NT2/D1 (cell line): ENCODE measurements at regions not wholly inside any gene's neighbourhood (a gene's known extent, or its start where the extent isn't known, plus 50 kb on each side); places are given as distances from the start of the nearest gene placed in this dataset.
"Not testable (repeated sequence)": the region's sequence is repeated elsewhere in the genome, so short reads cannot be mapped to it uniquely, and the experiment has no call there.

Experiments
- DNase-seq: peaks from one replicate; pipeline ENCODE4 v3.0.0-alpha.2; 2011; ENCODE audit warnings: low read depth, low spot score
- H3K27me3 ChIP-seq: 2 replicates; pipeline ENCODE4 v1.6.0; 2011; ENCODE audit warnings: mild to moderate bottlenecking; ENCODE audit not compliant: insufficient read length, insufficient read depth
- H3K36me3 ChIP-seq: 2 replicates; pipeline ENCODE4 v1.6.1; 2011; ENCODE audit warnings: mild to moderate bottlenecking, low read length, mixed read lengths; ENCODE audit not compliant: insufficient read depth, insufficient read length
- H3K4me1 ChIP-seq: 2 replicates; pipeline ENCODE4 v1.5.1; 2011; ENCODE audit not compliant: insufficient read depth, insufficient read length
- H3K4me3 ChIP-seq: 2 replicates; pipeline ENCODE4 v1.5.1; 2011; ENCODE audit warnings: low read depth; ENCODE audit not compliant: insufficient read length
- H3K9ac ChIP-seq: 2 replicates; pipeline ENCODE4 v1.6.0; 2011; ENCODE audit warnings: low read depth; ENCODE audit not compliant: insufficient read length
- H3K9me3 ChIP-seq: 2 replicates; pipeline ENCODE4 v1.5.1; 2011; ENCODE audit warnings: mild to moderate bottlenecking, low read length; ENCODE audit not compliant: insufficient read depth
- SUZ12 ChIP-seq: IDR thresholded peaks from 2 replicates; pipeline ENCODE4 v1.6.1; 2011; ENCODE audit not compliant: insufficient read length, insufficient read depth; ENCODE audit errors: extremely low read depth
- YY1 ChIP-seq: IDR thresholded peaks from 2 replicates; pipeline ENCODE4 v1.6.1; 2011; ENCODE audit not compliant: insufficient read length, insufficient read depth
- ZNF274 ChIP-seq: IDR thresholded peaks from 2 replicates; pipeline ENCODE4 v1.6.1; 2011; ENCODE audit warnings: mild to moderate bottlenecking, low read depth, low read length

DNA sequence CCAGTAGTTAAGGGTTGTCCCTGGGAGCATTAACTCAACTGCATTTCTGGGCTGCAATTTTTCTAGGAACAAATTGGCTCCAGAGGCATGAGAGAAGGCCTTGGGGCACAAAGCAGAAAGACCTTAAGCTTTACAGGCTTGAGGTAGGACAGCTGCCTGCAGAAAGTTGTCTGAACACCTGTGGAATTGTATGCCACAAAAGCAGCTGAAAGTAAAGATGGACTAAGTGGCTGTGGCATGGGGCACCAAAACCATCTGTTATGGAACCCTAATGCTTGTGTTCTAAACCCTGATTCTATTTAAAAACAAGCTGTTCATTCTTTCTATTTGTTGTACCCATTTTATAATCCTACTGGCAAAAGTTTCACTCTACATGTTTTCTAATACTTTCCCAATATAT is 515.2 kb downstream of the GLUD2 start:
- TF ChIP-seq SUZ12: no peak
- no peak for TF ChIP-seq YY1
- no peak for TF ChIP-seq ZNF274
- H3K9me3 ChIP-seq: no peaks in the 10 kb centered on the region
- no peaks in the 10 kb centered on the region for H3K4me1 ChIP-seq
- H3K27me3 ChIP-seq: no peaks in the 10 kb centered on the region
- H3K9ac ChIP-seq: no peak overlapping the region
- no peak for DNase-seq
- H3K36me3 ChIP-seq: no peaks in the 10 kb centered on the region
- no peak overlapping the region for H3K4me3 ChIP-seq

DNA sequence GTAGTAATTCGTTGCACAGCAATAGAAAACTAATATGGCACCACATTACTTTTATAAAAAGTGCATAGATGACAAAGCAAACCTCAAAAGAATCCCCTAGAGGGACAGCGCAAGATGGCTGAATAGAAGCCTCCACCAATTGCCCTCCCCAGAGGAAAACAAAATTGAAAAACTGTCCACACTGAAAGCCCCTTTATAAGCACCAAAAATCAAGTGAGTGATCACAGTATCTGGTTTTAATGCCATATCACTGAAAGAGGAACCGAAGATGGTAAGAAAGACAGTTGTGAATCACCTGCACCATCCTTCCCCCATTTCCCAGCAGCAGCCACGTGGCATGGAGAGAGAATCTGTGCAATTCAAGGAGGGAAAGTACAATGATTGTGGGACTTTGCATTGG is 522.2 kb downstream of the GLUD2 start:
- Histone ChIP-seq H3K4me3 (no peak overlapping the region), H3K9me3 (no peaks in the 10 kb centered on the region; the same call in 1 of the 2 replicates), H3K36me3 (no peaks in the 10 kb centered on the region), H3K4me1 (no peaks in the 10 kb centered on the region), H3K9ac (no peak overlapping the region), H3K27me3 (no peaks in the 10 kb centered on the region)
- TF ChIP-seq YY1 (no peak), SUZ12 (no peak), ZNF274 (no peak)
- no peak for DNase-seq

DNA sequence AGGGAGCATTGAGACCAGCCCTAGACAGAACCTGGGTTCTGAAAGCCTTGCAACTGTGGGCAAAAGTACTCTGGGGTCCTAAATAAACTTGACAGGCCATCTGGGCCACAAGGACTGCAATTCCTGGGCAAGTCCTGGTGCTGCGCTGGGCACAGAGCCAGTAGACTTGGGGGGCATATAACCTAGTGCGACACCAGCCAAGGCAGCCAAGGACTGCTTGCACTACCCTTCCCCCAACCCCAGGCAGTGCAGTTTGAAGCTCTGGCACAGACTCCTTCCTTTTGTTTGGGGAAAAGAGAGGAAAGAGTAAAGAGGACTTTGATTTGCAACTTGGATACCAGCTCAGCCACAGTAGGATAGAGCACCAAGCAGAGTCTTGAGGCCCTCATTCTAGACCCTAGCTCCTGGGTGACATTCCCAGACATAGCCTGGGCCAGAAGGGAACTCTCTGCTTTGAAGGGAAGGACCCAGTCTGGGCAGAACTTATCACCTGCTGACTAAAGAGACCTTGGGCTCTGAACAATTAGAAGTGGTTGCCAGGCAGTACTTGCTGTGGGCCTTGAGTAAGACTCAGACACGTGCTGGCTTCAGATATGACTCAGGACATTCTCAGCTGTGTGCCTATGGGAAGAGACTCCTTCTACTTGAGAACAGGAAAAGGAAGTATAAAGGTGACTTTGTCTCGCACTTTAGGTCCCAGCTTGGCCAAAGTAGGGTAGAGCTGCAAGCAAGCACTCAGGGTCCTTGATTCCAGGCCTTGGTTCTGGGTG is 522.8 kb downstream of the GLUD2 start:
- Histone ChIP-seq H3K36me3 (no peaks in the 10 kb centered on the region), H3K9ac (no peak overlapping the region), H3K4me1 (no peaks in the 10 kb centered on the region), H3K4me3 (no peak overlapping the region), H3K9me3 (no peaks in the 10 kb centered on the region; the same call in 1 of the 2 replicates), H3K27me3 (no peaks in the 10 kb centered on the region)
- TF ChIP-seq ZNF274: no peak
- no peak for TF ChIP-seq SUZ12
- TF ChIP-seq YY1: no peak
- no peak for DNase-seq

DNA sequence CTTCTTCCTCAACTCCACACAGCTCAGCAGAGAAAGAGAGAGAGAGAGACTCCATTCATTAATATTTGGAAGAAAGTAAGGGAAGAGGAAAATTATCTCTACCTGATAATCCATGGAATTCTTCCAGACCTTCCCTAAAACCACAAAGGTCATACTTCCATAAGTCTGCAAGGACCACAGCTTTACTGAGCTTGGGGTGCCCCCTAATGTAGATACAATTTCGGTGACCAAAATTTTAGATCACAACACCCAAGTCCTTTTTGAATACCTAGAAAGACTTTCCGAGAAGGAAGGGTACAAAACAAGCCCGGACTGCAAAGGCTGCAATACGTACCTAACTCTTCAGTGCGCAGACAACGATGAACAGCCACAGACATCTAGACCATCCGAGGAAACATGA is 523.9 kb downstream of the GLUD2 start:
- H3K27me3 ChIP-seq: no peaks in the 10 kb centered on the region
- no peak overlapping the region for H3K4me3 ChIP-seq
- DNase-seq: no peak
- H3K9me3 ChIP-seq: no peaks in the 10 kb centered on the region; the same call in 1 of the 2 replicates
- TF ChIP-seq ZNF274 (no peak), YY1 (no peak), SUZ12 (no peak)
- no peaks in the 10 kb centered on the region for H3K4me1 ChIP-seq
- H3K9ac ChIP-seq: no peak overlapping the region
- no peaks in the 10 kb centered on the region for H3K36me3 ChIP-seq

GRCh38 chrX:121574384-121574783 is 527.0 kb downstream of the GLUD2 start:
- not testable (repeated sequence) for DNase-seq, H3K4me3 ChIP-seq, H3K4me1 ChIP-seq, H3K27me3 ChIP-seq, H3K36me3 ChIP-seq, H3K9me3 ChIP-seq, H3K9ac ChIP-seq

GRCh38 chrX:121579016-121579760 is 531.8 kb downstream of the GLUD2 start:
- H3K36me3 ChIP-seq: no peaks in the 10 kb centered on the region
- no peak for DNase-seq
- no peaks in the 10 kb centered on the region for H3K4me1 ChIP-seq
- no peak overlapping the region for H3K9ac ChIP-seq
- TF ChIP-seq SUZ12 (no peak), YY1 (no peak), ZNF274 (no peak)
- H3K9me3 ChIP-seq: no peaks in the 10 kb centered on the region
- no peaks in the 10 kb centered on the region for H3K27me3 ChIP-seq
- H3K4me3 ChIP-seq: no peak overlapping the region

- no peak overlapping the region for H3K4me3 ChIP-seq
Measured at GRCh38 chrX:121581885-121582284, 534.5 kb downstream of the GLUD2 start.

More at GRCh38 chrX:121581885-121582284, 534.5 kb downstream of the GLUD2 start:
- Histone ChIP-seq H3K9ac (no peak overlapping the region), H3K9me3 (no peaks in the 10 kb centered on the region), H3K4me1 (no peaks in the 10 kb centered on the region), H3K27me3 (no peaks in the 10 kb centered on the region), H3K36me3 (no peaks in the 10 kb centered on the region)
- TF ChIP-seq ZNF274: no peak
- no peak for TF ChIP-seq SUZ12
- TF ChIP-seq YY1: no peak
- DNase-seq: no peak
